ENCODE measurements at regions not wholly inside any gene's neighbourhood (a gene's known extent, or its start where the extent isn't known, plus 50 kb on each side); places are given as distances from the start of the nearest gene placed in this dataset.
"Not testable (repeated sequence)": the region's sequence is repeated elsewhere in the genome, so short reads cannot be mapped to it uniquely, and the experiment has no call there.

DNA sequence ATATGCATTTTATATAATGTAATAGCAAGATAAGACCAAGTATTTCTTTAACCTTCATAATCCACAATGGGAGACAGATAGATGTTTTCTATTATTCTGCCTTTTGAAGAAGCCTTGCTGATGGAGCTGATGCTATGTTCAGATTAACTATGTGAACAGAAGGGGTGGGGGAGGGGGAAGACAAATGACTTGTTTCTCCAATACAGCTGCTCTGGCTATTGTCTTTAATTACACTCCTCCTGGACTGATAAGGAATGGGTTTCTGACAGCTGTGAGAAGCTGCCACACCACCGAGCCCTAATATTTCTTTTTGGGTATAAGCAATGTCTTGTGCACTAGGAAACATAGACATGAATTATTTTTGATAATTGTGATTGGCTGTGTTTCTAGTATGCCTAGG, 62.0 kb downstream of the CAVIN4 start:
- DNase-seq = no peak

DNA sequence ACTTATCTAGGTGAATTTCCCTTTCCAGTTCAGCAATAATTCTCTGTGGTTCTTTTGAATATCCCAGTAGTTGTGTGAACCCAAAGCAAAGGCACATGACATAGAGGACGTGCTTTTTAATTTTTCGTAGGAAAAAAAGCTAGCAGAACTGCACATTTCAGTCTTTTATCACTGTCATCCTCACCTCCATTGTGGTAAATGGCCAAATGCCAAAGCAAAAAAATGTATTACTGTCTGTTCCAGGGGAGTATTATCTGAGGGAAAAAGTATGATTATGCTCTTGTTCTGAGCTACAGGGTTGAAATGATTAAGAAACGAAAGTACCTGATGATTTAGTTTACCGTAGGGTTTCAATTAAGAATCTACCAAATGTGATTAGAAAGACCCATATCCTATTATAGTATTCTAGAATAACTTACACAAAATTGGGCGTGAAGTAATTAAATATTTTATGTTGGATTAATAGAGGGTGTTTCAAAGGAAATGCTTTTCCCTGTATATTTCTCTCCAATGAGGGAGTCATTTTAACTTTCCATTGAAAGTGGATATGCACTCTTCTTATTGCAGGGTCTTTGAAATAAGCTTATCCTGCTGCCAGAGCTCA, 62.7 kb downstream of the CAVIN4 start:
- DNase-seq = no peak

DNA sequence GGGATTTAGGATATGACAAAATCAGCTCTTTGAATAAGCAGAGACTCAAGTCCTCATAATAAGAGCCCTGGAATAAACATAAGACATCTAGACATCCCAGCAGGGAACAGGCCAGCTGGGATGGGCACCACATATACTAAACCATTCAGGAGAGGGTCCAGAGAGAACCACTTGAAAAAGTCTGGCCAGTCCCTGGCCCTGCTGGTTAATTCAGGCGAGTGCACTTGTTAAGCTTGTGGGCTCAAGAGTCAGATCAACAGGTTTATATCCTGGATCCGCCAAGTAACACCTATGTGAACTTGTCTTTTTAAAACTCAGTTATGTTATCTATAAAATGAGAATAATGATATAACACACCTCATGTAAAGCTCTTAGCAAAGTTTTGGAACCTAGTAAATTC, 63.3 kb downstream of the CAVIN4 start:
- DNase-seq = no peak

DNA sequence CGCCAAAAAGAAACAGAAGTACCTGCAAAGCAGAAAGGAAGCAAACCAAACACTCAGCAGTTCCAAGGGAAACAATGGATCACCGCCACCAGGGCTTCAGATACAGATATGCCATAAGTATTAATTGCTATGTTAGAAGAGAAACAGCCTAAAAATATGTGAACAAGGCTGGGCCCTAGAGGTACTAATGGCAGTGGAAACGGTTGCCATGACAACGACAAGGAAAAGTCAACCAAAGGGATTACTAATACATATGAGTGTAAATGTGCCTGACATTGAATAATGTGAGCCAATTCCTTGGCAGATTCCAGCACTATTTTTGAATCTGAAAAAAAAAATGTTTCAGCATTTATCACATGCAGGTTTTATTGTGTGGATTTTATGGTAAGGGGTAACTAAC, 75.0 kb downstream of the CAVIN4 start:
- no peak for DNase-seq

DNA sequence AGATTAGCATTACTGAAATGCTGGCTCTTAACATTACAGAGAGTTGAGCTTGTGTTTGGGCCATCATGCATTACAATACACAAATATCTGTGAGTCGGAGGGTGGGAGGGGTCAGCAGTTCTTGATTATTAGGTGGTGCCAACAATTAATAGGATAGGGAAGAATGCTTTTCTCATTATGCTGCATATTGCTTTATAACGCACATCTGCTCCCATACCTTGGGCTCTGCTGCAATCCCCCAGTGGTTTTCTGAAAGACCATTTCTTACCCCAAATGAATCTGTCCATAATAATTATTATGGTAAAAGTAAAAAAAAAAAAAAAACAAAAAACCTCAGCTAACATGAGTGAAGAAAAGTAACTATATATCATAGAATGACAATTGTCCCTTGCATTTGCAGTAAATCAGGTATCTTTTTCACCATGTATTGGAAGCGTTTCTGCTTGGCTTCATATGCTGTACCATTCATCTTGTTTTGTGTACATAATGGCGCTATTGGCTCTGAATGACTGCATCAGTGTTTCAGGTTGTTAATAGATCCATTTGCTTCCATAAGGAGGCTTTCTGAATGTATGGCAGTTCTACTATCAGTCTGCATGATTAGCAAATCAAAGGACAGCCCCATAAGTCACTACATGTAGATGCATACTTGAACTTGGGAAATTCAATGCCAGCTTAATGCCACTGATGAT, 75.9 kb downstream of the CAVIN4 start:
- DNase-seq = no peak

DNA sequence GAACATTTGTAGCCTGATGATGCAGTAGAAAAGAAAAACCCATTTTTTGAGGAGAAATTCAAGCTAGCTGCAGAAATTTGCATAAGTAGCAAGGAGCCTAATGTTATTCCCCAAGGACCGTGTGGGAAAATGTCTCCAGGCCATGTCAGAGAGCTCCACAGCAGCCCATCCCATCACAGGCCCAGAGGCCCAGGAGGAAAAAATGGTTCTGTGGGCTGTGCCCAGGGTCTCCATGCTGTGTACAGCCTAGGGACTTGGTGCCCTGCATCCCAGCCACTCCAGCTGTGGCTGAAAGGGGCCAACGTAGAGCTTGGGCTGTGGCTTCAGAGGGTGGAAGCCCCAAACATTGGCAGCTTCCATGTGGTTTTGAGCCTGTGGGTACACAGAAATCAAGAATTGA, 79.0 kb downstream of the CAVIN4 start:
- not testable (repeated sequence) for DNase-seq

DNA sequence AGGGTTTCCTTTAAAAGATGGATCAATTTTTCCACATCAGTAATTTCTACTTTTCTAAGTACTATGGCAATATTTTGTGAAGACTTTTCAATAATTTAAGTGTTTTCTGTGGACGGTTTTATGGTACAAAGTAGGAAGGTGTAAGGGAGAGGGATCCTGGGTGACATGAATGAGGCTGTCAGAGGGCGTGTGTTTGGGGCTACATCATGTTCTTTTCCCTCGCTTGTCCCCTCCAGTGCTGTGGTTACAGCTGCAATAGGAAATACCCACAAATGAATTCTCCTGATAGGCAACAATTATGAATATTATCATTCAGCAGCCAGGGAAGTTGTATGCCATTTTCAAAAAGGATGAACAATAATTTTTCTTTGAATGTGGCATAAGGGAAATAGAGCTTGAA, 83.8 kb downstream of the CAVIN4 start:
- no peak for DNase-seq

DNA sequence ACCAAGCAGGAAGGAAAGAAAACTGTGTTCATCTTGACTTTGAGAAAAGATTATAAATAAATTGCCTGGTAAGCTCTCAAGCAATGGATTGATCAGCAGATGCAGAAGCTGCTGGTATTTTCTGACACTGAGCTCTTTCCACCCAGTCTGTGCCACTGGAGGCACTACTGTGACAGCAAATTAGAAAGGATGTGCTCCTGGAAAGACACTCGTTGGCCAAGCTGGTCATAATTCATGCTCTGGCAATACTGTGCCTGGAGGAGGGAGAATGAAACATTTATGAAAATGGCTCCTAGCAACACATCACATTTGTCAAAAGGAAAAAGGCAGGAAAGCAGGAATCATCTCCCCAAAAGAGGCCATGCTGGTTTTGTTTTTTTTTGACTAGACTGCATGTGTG, 84.2 kb downstream of the CAVIN4 start:
- DNase-seq = no peak

DNA sequence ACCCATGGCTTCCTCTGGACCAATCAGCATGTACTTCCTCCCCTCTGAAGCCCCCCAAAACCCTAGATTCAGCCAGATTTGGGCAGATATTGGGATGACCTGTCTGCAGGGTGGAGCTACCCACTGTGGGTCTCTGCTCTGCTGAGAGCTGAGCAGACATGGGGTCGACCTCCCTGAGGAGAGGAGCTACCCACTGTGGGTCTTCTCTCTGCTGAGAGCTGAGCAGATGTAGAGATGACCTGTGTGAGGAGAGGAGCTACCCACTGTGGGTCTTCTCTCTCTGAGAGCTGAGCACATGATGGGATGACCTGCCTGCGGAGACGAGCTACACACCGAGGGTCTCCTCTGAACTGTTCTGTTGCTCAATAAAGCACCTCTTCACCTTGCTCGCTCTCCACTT, 89.6 kb downstream of the CAVIN4 start:
- no peak for DNase-seq

DNA sequence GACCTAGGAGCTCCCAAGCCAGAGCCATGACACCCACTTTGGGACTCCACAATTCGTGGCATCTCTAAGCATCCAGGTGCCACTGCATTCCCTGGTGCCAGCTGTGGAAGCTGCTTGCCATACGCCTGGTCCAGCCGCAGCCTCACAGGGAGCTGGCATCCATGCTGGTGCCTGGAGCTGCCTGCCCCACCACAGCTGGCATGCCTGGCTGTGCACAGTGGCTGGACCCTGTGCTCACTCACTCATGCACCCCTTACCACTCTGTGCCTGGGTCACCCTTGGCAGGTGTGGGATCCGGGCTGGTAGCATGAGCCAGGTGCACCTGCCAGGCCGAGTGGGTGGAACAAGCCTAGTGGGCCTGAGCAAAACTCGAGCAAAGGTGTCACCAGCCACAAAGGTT, 90.1 kb downstream of the CAVIN4 start:
- DNase-seq = no peak

DNA sequence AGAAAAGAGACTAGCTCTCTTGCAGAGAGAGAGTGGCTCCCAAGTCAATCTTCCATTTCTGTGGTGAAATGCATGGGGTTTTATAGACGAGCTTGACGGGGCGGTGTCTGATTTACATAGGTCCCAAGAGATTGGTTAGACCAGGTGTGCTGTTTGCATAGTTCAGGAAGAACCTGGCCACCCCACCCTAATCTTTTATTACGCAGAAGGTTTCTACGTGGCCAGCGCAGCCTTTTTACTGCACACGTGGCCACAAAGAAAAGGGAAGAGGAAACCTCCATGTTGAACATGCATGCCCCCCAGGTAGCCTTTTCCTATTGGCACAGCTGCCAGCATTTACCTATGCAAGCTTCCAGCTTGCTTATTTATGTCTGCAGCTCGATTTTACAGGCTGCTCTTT, 92.1 kb downstream of the CAVIN4 start:
- DNase-seq = no peak

DNA sequence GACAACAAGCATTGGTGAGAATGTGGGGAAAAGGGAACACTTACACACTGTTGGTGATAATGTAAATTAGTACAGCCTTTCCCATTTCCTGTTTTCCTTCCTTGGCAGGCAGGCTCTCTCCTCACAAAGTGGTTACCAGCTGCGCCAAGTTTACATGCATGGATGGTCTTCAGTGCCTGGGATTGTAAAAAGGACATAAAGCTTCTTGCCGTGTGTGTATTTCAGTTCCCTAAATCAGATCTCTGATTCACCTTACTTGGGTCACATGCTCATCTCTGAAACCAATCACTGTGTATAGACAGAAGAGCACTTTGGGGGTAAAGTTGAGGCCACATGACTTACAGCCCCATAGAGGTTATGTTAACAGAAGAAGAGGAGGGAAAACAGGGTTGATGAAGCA, 92.8 kb downstream of the CAVIN4 start:
- DNase-seq = peak; percentile 11

DNA sequence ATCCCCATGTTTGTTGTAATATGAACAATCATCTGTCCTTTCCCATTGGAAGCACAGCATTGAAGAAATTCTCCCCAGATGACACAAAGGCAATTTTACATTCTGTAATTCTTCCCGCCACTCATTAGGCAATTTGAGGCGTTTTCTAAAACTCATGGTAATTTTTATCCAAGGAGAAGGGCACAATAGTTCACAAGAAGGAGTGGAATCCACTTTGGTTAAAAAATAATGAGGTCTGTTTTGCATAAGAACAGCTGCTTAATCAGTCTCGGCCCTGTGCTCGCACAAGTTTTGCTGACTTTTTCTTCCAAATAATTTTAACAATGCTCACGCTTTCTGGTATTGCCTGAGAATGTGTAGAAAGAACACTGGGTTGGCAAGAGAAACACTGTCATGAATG, 94.0 kb downstream of the CAVIN4 start:
- no peak for DNase-seq

DNA sequence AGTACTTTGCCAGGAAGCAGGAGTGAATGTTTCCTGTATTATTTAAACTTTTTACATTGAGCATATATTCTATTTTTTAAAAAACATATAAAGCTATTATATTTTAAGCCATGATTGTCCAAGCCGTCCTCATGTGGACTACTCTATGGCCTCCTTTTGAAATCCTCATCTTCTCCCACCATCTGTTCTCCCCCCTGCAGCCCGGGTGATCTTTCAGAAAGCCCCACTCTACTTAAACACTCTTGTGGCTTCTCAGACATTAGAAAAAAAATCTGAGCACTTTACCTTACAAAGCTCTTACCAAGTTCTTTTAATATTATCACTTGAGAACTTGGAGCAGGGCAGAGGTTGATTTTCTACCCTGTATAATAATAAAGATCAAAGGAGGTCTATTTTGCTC, 95.4 kb downstream of the CAVIN4 start:
- no peak for DNase-seq

DNA sequence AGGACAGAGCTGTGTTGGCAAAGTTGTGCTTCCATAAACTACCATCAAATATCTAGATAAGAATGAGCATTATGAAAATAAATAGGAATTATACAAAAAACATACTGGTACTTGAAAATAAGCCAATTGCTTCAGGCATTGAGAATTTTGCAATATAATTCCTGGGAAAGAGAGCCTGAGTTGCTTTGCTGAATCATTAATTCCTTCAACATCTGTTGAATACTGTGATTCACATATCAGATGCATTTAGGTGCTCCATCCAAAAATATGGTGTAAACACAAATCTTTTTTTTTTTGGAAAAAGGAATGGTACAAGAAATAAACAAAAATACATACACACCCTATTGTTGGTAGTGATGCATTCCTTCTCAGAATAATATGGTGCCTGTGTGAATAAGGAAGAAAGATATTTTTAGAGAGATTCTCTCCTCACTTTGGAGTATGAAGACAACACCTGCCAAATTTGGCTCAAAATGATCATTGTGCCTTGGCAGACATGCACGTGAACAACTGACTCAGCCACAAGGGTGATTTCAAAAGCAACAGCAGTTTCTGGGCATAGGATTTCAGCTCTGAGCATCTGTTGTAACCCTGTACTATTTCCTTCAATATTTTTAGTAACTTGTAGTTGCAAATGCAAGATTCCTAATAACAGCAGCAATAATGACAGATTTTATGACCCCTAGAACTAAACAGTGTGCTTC, 96.7 kb downstream of the CAVIN4 start:
- DNase-seq = no peak

DNA sequence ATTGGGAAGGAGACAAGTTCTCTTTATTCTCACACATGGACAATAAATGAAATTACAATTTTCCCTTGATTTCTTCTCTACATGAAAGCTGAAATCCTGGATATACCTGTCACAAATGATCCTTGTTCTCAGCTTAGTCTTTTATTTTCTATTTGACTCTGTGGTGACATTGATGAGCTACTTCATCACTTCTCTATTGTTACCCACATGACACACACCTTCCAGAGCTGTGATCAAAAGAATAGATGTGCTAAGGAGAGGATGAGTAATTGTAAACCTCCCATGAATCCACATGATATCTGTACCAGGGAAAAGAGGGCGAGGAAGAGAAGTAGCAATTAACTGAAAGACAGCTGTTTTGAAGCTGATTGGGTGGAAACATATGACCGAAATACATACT, 102.0 kb downstream of the CAVIN4 start:
- DNase-seq = no peak

DNA sequence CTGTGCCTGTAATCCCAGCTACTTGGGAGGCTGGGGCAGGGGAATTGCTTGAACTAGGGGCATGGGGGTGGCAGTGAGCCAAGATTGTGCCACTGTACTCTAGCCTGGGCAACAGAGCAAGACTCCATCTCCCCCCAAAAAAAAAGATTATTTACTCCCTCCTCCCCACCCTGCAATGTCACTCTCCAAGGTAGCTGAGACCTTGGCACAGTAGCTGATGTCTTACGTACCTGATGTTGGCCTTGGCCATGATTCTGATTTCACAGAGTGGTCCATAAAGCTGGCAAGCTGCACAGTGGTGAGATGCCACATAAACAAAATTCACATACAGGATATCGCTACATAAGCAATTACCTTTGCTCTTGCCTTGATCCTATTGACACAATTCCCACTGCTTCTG, 108.5 kb downstream of the CAVIN4 start:
- no peak for DNase-seq

DNA sequence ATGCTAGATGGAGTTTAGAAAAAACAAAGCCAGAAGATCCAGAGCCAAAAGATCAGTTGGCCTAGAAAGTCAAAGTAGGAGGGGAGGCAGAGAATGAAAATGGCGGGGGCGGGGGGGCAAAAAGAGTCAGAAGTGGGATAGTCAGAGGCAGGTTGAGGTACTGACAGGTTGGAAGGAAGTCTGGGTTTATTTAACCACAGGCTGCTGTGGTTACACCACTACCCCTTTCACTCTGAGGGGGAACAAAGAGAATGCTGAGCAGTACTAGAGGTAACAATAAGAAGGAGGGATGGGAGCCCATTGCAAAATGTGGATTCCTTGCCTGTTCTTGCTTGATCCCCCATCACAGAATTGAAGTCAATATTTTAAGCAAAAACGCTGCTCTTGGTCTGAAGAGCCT, 111.8 kb downstream of the CAVIN4 start:
- no peak for DNase-seq

DNA sequence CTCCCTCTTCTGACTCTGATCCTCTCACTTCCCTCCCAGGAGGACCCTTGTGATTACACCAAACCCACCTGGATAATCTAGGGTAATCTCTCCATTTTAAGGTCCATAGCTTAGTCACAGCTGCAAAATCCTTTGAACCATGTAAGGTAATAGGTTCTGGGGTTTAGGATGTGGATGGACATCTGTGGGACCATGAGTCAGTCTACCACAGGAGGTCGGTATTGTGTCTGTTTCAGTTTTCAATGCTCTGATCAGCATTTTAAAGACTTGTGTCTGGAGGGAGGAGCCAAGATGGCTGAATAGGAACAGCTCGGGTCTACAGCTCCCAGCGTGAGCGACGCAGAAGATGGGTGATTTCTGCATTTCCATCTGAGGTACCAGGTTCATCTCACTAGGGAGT, 112.6 kb downstream of the CAVIN4 start:
- DNase-seq = no peak

DNA sequence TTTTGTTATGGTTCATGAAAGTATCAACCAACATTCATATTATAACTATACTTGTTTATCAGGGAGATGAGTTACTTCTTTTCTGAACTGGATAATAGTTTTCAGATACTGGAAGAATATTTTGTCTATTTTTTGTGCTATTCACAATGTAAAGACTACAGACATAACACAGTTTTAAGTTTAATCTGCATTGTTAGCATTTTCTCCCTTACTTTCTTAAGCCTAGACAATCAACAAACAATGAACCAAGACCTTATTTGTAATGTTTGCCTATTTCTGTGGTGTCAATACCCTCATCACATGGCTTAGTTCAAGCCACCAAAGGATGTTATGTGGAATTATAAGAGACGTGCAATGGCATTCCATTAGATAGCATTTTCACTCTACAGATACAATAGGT, 119.5 kb downstream of the CAVIN4 start:
- no peak for DNase-seq

DNA sequence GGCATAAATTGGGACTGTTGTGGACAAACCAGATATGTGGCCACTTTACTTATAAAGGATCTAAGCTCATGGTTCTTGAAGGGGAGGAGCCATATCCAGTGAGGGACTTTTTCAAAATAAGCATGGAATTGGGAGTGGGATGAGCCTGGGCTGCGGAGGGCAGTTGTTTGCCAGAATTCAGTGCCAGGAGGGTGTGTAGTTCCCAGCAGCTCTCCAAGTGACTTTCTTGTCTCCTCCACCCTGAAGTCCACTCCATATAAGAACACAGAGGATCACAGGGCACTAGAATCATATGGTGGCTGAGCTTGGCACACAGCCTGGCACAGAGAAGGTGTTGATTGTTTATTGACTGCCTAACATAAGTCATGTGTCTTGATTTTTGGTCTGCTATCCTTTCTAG, 121.1 kb downstream of the CAVIN4 start:
- DNase-seq = no peak

DNA sequence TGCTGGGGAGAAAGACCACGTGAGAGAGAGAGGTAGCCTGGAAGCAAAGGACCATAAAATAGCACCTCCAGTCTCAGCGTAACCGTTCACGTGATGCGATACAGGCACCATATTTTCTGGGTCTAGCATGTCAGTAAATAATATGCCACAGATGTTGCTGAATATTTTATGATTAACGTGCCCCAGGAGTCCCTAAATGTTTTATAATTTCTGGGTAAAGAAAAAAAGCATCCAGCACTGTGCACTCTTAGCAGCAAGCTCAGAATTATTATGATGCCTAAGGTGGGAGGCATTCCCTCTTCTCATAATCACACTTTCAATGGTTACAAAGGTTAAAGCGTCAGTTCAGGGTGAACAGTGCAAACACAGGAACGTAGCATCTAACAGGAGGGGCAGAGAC, 121.8 kb downstream of the CAVIN4 start:
- DNase-seq = no peak

DNA sequence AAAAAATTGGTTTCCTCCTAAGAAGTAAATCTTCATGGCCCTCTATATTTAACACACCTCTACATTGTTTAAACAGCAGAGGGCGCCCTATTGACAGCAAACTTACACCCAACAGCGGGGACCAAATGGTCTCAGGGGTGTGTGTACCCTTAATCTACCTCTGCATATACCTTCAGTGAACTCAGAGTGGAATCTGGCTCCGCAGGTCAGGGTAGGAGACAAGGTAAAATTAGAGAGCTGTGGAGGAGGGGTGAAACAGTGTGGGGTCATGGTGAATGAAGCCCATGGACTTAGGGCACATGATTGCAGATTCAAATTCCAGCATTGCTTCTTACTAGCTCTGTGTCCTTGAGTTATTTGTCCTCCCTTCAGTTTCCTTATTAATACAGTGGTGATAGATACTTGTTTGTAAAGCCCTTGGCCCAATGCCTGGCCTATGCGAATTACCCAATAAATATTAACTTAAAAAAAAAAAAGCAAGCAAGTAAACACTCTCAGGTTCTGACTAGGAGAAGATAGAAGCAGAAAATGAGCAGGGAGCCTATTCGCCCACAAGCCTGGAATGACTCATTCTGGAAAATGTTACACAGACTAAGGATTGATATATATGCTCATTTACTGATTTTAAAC, 122.9 kb downstream of the CAVIN4 start:
- peak; percentile 6 for DNase-seq

All from left kidney (tissue), 1 donor.